ENCODE measurements at regions not wholly inside any gene's neighbourhood (a gene's known extent, or its start where the extent isn't known, plus 50 kb on each side); places are given as distances from the start of the nearest gene placed in this dataset.
"Not testable (repeated sequence)": the region's sequence is repeated elsewhere in the genome, so short reads cannot be mapped to it uniquely, and the experiment has no call there.

DNA sequence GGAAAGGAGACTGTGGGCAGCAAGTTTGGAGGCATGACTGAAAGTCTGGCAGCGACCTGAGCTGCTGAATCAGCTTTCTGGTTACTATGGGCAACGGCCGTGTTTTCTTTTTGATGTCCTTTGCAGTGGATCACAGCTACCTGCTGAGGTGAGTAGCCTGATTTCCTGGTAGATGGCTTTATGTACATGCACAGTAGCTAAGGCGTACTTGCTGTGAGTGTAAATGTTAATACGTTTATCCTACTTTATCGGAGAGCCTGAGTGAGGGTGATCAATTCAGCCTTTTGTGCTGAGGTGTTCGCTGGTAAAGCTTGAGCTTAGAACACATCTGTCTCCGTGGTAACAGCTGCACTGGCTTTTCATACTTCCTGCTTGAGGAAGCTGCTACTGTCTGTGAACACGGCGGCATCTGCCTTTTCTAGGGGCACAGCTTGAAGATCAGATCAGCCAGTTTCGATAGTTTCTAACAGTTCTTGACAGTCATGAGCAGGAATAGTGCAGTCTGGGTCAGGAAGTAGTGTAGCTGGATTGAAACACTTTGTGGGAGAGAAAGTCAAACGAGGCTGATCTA is 129.6 kb downstream of the ART5 start:
- WGBS, 2 experiments (ENCODE audit: extremely low coverage in 1 of 2, insufficient coverage in 1 of 2, insufficient read length in 1 of 2, insufficient replicate concordance in 2 of 2, low coverage in 1 of 2, low lambda C conversion rate in 2 of 2, missing lambda C conversion rate in 1 of 2) = 69% methylated on average over 12 of the region's 12 CpGs; no CpG with 5 or more reads in 1 of the 2 experiments
- H3K4me2 ChIP-seq (ENCODE audit: insufficient read depth in 1 of 2, low read depth in 2 of 2, low read length in 2 of 2); H3K4me3 ChIP-seq (ENCODE audit: extremely low read depth in 1 of 4, insufficient read depth in 2 of 4, low read depth in 3 of 4, low read length in 4 of 4); POLR2A ChIA-PET (ENCODE audit: partially characterized antibody); H3K4ac ChIP-seq (replicated peaks; ENCODE audit: insufficient read length, low read depth, low read length); H2BK15ac ChIP-seq (ENCODE audit: low read length); H3K23me2 ChIP-seq (ENCODE audit: low read depth, low read length); FAIRE-seq; H3K27ac ChIP-seq (ENCODE audit: low read depth, low read length); H3K79me2 ChIP-seq (ENCODE audit: control insufficient read depth in 1 of 2, insufficient read depth in 2 of 2, low read length in 2 of 2); H3K9ac ChIP-seq (replicated peaks in 1 of 4; ENCODE audit: extremely low read depth in 1 of 4, low read depth in 3 of 4, low read length in 3 of 4); H2AFZ ChIP-seq (ENCODE audit: low read length); H2AK5ac ChIP-seq (ENCODE audit: low read depth, low read length); H3K9me3 ChIP-seq (ENCODE audit: insufficient read depth in 2 of 2, low read depth in 1 of 2, low read length in 1 of 2); H4K91ac ChIP-seq (replicated peaks; ENCODE audit: insufficient read length, low read length); DNase-seq (ENCODE audit: low read depth in 1 of 2, low spot score in 2 of 2); H3K23ac ChIP-seq (ENCODE audit: insufficient read length); H3K79me1 ChIP-seq (ENCODE audit: low read depth, low read length); H3K27me3 ChIP-seq (replicated peaks in 1 of 4; ENCODE audit: control insufficient read depth in 3 of 4, extremely low read depth in 1 of 4, insufficient read depth in 3 of 4, low read length in 3 of 4); H3K36me3 ChIP-seq (ENCODE audit: control insufficient read depth in 2 of 4, insufficient read depth in 4 of 4, low read length in 3 of 4); H4K5ac ChIP-seq (ENCODE audit: insufficient read length, low read depth, low read length); H3K56ac ChIP-seq (replicated peaks; ENCODE audit: insufficient read length, low read depth, low read length); H3K18ac ChIP-seq (ENCODE audit: extremely low read depth, low read length); H4K8ac ChIP-seq (ENCODE audit: extremely low read depth, insufficient read depth, low read length); H2BK5ac ChIP-seq (ENCODE audit: low read depth, low read length); H3K14ac ChIP-seq (ENCODE audit: insufficient read length); CTCF ChIA-PET (ENCODE audit: partially characterized antibody); H3K4me1 ChIP-seq (replicated peaks in 1 of 4; ENCODE audit: control insufficient read depth in 3 of 4, insufficient read depth in 4 of 4, low read length in 3 of 4); H2BK20ac ChIP-seq (ENCODE audit: low read length); H2BK120ac ChIP-seq (replicated peaks; ENCODE audit: low read depth, low read length); H4K20me1 ChIP-seq (replicated peaks in 1 of 2; ENCODE audit: control insufficient read depth in 1 of 2, insufficient read depth in 2 of 2, low read length in 2 of 2): not testable (repeated sequence)
- peak; percentile 27; the same call in 1 of the 2 replicates for TF ChIP-seq MAFK (IDR thresholded peaks at IDR 0.05; ENCODE audit: low read depth, low read length)
- 0 out of 2 replicates have a peak overlapping the region, but pooled peaks have one; percentile 27 for H2BK12ac ChIP-seq (ENCODE audit: low read depth, low read length)

All from H1 (cell line).